ENCODE measurements at regions not wholly inside any gene's neighbourhood (a gene's known extent, or its start where the extent isn't known, plus 50 kb on each side); places are given as distances from the start of the nearest gene placed in this dataset.
A peak's percentile ranks its signal among the peaks of the same experiment; 100 is the strongest.

DNA sequence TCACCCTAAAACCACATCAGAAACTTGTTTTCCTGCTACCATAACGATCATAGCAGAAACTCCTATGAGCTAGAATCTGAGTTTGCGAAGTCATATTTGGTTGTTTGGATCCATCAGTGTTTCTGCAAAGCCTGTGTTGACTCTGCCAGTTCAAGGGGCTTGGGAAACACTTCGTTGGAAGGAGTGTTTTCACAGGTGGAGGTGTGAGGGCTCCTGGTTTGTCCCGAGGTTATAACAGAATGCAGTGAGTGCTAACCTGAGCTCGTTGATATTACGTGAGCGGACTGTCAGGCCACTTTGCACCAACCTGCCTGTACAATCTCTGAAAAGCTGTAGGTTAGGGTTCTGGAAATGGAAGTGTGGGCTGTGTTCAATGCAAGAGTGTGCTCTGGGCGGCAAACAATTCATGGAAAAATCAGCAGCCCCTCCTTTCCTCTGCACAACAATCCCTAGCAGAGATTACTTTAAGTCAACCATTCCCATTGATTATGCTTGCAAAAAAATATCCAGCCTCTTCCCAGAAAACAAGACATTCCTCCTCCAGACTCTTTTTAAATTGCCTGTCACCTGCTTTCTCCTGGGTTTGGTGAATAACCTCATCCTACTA lies 622.0 kb downstream of the TYW1 start:
- no peaks in the 10 kb centered on the region for H3K9me3 ChIP-seq
- H3K36me3 ChIP-seq = no peaks in the 10 kb centered on the region
- WGBS, 2 donors (ENCODE audit: low coverage in 1 of 2) = 68 to 81% methylated on average over 5 to 8 of the region's 8 CpGs
- no peak overlapping the region for H3K27ac ChIP-seq
- peaks cover 0 to 14% (median 6%) of the 10 kb centered on the region in 3 donors for H3K4me1 ChIP-seq
- H3K27me3 ChIP-seq = peaks cover 18% of the 10 kb centered on the region
- no peak for TF ChIP-seq POLR2AphosphoS5 (IDR thresholded peaks at IDR 0.05)
- TF ChIP-seq, protein P1, sequence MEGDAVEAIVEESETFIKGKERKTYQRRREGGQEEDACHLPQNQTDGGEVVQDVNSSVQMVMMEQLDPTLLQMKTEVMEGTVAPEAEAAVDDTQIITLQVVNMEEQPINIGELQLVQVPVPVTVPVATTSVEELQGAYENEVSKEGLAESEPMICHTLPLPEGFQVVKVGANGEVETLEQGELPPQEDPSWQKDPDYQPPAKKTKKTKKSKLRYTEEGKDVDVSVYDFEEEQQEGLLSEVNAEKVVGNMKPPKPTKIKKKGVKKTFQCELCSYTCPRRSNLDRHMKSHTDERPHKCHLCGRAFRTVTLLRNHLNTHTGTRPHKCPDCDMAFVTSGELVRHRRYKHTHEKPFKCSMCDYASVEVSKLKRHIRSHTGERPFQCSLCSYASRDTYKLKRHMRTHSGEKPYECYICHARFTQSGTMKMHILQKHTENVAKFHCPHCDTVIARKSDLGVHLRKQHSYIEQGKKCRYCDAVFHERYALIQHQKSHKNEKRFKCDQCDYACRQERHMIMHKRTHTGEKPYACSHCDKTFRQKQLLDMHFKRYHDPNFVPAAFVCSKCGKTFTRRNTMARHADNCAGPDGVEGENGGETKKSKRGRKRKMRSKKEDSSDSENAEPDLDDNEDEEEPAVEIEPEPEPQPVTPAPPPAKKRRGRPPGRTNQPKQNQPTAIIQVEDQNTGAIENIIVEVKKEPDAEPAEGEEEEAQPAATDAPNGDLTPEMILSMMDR (IDR thresholded peaks at IDR 0.05) = no peak
- no peak for TF ChIP-seq POLR2A (IDR thresholded peaks at IDR 0.05)
- TF ChIP-seq EP300 (IDR thresholded peaks at IDR 0.05) = no peak
- ATAC-seq = no peak
- no peak overlapping the region for H3K4me3 ChIP-seq

DNA sequence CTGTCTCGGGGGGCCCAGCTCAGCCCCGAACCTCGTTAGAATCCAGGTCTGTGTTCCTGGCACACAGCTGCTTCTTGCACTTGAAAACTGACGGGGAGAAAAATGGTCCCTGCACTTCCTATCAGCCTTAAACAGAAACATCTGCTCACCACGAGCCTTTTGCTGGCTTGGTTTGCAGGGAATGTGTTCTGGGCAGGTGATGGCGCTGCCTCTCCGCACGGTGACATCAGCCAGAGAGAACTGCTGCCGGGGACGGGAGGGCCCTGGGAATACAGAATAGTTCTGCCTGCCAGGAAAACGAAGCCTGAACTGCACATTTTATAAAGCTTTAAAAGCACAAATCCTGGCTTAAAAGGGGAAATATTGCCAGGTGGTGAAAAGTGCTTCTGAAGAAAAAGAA lies 622.5 kb downstream of the TYW1 start:
- WGBS, 2 donors (ENCODE audit: low coverage in 1 of 2) = 6 to 19% methylated on average over 6 to 9 of the region's 11 CpGs
- Histone ChIP-seq H3K4me3 (no peak overlapping the region), H3K9me3 (no peaks in the 10 kb centered on the region), H3K27me3 (peaks cover 18% of the 10 kb centered on the region), H3K4me1 (peaks cover 0 to 14% (median 6%) of the 10 kb centered on the region in 3 donors), H3K36me3 (no peaks in the 10 kb centered on the region), H3K27ac (no peak overlapping the region)
- TF ChIP-seq POLR2AphosphoS5 (IDR thresholded peaks at IDR 0.05) = no peak
- TF ChIP-seq, protein P1 (IDR thresholded peaks at IDR 0.05) = peak in 1 of 4 experiments; percentile 26
- ATAC-seq = peak; percentile 28

DNA sequence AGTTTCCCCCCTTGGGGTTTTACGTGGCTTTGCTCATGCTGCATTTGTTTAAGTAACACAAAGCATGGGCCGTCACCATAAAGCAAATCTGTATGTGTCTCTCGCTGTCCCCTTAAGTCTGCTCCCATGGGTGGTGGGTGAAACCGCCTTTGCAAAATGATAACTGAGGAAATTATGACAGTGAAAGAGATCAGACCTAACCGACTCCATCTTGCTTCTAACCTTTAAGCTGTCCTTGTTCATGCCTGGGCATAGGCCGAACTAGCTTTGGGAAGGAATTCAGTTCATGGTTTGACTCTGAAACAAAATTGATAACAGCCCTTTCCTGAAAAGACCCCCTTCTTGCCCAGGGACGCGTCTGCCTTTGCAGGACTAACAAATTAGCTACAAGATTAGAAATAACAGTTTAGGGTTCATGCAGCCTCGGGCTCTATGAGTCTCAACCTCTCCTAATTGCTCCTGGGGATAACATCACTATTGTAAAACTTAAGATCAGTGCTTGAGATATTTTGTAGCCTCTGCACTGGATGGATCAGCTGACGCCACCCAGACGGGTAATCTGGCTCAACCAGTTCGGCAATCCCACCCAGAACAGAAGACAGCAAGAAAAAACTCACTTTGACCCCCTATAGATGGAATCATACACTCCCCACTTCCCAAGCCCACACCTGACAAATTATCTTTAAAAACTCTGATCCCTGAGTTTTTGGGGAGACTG lies 623.7 kb downstream of the TYW1 start:
- no peak for ATAC-seq
- Histone ChIP-seq H3K36me3 (no peaks in the 10 kb centered on the region), H3K27ac (no peak overlapping the region), H3K4me1 (peaks cover 0 to 15% (median 6%) of the 10 kb centered on the region in 3 donors), H3K9me3 (no peaks in the 10 kb centered on the region), H3K27me3 (peaks cover 23% of the 10 kb centered on the region), H3K4me3 (no peak overlapping the region)
- WGBS, 2 donors (ENCODE audit: low coverage in 1 of 2) = 89 to 92% methylated on average over 5 to 12 of the region's 12 CpGs
- TF ChIP-seq, protein P1 (IDR thresholded peaks at IDR 0.05) = no peak
- TF ChIP-seq POLR2A (IDR thresholded peaks at IDR 0.05) = no peak
- no peak for TF ChIP-seq POLR2AphosphoS5 (IDR thresholded peaks at IDR 0.05)
- TF ChIP-seq EP300 (IDR thresholded peaks at IDR 0.05) = no peak

DNA sequence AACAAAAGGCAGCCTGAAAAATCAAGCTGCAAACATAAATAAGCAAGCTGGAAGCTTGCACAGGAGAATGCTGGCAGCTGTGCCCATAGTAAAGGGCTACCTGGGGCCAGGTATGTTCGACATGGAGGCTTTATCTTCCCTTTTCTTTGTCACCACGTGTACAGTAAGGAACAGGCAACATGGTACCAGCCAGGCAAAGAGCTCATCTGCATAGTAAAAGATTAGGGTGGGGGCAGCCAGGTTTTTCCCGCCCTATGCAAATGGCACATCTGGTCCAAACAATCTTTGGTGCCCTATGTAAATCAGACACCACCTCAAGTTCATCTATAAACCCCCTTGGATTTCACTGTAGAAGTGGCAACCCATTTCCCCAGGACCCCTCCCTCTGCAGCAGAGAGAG lies 625.1 kb downstream of the TYW1 start:
- no peak for TF ChIP-seq POLR2A (IDR thresholded peaks at IDR 0.05)
- no peak for TF ChIP-seq EP300 (IDR thresholded peaks at IDR 0.05)
- TF ChIP-seq POLR2AphosphoS5 (IDR thresholded peaks at IDR 0.05) = no peak
- Histone ChIP-seq H3K4me1 (peaks cover 0 to 19% (median 6%) of the 10 kb centered on the region in 3 donors), H3K4me3 (no peak overlapping the region), H3K36me3 (no peaks in the 10 kb centered on the region), H3K9me3 (no peaks in the 10 kb centered on the region), H3K27ac (no peak overlapping the region), H3K27me3 (peaks cover 18% of the 10 kb centered on the region)
- 52 to 54% methylated on average over 3 of the region's 3 CpGs for WGBS, 2 donors (ENCODE audit: low coverage in 1 of 2)
- ATAC-seq = no peak

DNA sequence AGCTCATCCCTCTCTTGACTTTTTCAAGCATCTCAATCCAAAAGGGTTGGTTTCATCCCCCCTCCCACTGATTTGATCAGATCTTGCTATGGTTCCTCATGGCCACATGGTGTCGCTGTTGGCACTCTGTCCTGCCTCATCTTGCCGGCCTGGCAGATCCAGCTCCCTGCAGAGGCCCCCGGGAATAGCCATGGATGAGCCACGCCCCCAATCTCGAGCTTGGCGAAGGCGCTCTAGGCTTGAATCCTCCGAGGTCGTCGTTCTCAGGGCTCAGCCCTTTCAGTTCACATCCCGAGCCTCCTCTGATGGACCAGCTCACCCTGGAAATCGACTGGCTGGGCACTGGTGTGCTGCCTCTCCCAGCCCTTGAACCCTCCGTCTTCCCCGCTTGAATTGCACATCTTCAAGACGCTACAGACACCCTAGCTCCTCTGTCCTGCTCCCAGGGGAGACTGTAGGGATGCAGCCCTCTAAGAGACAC lies 628.7 kb downstream of the TYW1 start:
- Histone ChIP-seq H3K36me3 (no peaks in the 10 kb centered on the region), H3K4me3 (peak overlapping the region in 1 of 2 donors; percentile 36), H3K4me1 (peaks cover 0 to 4% (median 0%) of the 10 kb centered on the region in 3 donors), H3K27me3 (peaks cover 9% of the 10 kb centered on the region), H3K9me3 (no peaks in the 10 kb centered on the region), H3K27ac (no peak overlapping the region)
- ATAC-seq = peak; percentile 85
- no peak for TF ChIP-seq POLR2AphosphoS5 (IDR thresholded peaks at IDR 0.05)
- TF ChIP-seq, protein P1 (IDR thresholded peaks at IDR 0.05) = peak; percentile 67 to 88 (median 82)
- WGBS, 2 donors (ENCODE audit: low coverage in 1 of 2) = 0 to 19% methylated on average over 3 to 7 of the region's 15 CpGs

Measured in gastroesophageal sphincter (tissue), 4 donors.